ENCODE measurements at regions not wholly inside any gene's neighbourhood (a gene's known extent, or its start where the extent isn't known, plus 50 kb on each side); places are given as distances from the start of the nearest gene placed in this dataset.

DNA sequence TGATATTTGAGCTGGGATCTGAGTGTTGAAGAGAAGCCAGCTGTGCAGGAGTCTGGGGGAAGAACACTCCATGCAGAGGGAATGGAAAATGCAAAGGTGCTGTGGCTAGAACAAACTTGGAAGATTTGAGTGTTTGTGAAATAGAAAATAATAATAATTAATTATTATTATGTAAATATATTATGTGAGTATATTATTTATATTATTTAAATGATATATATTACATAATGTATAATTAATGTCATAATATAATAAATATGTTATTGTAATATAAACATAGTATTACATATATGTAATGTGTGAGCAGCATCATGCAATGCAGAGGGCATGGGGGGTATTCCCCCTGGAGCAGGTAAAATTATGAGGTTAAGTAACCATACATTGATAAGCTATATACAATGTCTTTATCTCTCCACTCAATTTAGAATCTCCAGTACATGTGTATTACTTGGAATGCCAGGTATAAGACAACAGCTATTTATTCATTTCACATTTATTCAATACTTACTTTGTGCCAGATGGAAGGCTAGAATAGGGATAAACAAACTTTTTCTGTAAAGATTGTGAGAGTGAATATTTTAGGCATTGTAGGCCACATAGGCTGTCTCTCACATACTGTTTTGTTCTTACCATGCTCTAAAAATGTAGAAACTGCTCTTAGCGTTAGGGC, 218.6 kb downstream of the MTHFS start:
- POLR2A ChIA-PET: no interaction called here
- no peaks in the 10 kb centered on the region for H3K36me3 ChIP-seq (replicated peaks in 1 of 2; ENCODE audit: control extremely low read depth in 1 of 2, control insufficient read depth in 1 of 2, extremely low read depth in 1 of 2, insufficient read depth in 2 of 2, low read length in 1 of 2)

DNA sequence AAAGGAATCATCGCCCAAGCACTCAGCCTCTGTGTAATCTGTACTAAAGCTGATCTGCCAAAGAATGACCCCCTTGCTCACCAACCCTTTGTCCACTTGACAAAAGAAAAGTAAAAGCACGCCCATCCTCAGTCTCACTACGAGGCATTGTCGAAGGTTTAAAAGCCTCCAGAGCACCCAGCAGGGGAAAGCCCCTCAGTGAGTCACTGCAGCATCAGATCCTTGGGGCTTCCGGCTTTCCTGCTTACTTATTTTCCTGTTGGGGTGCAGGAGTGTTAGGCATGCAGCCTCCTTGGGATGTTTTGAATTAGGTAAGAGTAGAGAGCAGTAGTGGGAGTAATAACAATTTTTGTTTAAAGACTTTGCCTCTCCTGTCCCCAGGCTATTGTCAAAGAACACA, 216.1 kb downstream of the MTHFS start:
- no peaks in the 10 kb centered on the region for H3K9me3 Mint-ChIP-seq (ENCODE audit: insufficient read depth)
- H4K20me1 ChIP-seq (ENCODE audit: control insufficient read depth, insufficient read depth, low read length, poor library complexity, severe bottlenecking): no peaks in the 10 kb centered on the region
- H3K9me3 ChIP-seq (ENCODE audit: control extremely low read depth in 1 of 3, control insufficient read depth in 2 of 3, insufficient read depth in 1 of 3, low read length in 2 of 3): no peaks in the 10 kb centered on the region
- CTCF ChIA-PET: no interaction called here
- H3K4me1 ChIP-seq (ENCODE audit: control insufficient read depth in 2 of 2, insufficient read depth in 2 of 2, low read length in 2 of 2): no peaks in the 10 kb centered on the region
- no peak overlapping the region for H3K27ac Mint-ChIP-seq
- H3K27me3 Mint-ChIP-seq: peaks cover 32% of the 10 kb centered on the region
- no peak overlapping the region for H3K9ac ChIP-seq (ENCODE audit: low read length)
- no peaks in the 10 kb centered on the region for H3K36me3 ChIP-seq (replicated peaks in 1 of 2; ENCODE audit: control extremely low read depth in 1 of 2, control insufficient read depth in 1 of 2, extremely low read depth in 1 of 2, insufficient read depth in 2 of 2, low read length in 1 of 2)
- H3K4me1 Mint-ChIP-seq: no peaks in the 10 kb centered on the region
- H3K79me2 ChIP-seq (ENCODE audit: control insufficient read depth, insufficient read depth, low read length): no peaks in the 10 kb centered on the region
- no peak for ATAC-seq (ENCODE audit: low read depth)
- intact Hi-C loops (cut with micrococcal nuclease): no loop called here
- 85% methylated on average over 4 of the region's 5 CpGs for WGBS (ENCODE audit: insufficient coverage)
- no peak overlapping the region for H3K27ac ChIP-seq (ENCODE audit: low read length in 2 of 2)
- no peak for DNase-seq
- H3K27me3 ChIP-seq (replicated peaks in 1 of 4; ENCODE audit: control extremely low read depth in 1 of 4, control insufficient read depth in 3 of 4, insufficient read depth in 4 of 4, low read length in 3 of 4): peaks cover 0 to 3% (median under 1%) of the 10 kb centered on the region in 4 experiments
- H3K4me3 Mint-ChIP-seq: no peak overlapping the region
- TF ChIP-seq EZH2 (IDR thresholded peaks at IDR 0.05; ENCODE audit: borderline replicate concordance, insufficient read depth, low read depth, low read length, poor library complexity, severe bottlenecking): no peak
- TF ChIP-seq, protein P1, sequence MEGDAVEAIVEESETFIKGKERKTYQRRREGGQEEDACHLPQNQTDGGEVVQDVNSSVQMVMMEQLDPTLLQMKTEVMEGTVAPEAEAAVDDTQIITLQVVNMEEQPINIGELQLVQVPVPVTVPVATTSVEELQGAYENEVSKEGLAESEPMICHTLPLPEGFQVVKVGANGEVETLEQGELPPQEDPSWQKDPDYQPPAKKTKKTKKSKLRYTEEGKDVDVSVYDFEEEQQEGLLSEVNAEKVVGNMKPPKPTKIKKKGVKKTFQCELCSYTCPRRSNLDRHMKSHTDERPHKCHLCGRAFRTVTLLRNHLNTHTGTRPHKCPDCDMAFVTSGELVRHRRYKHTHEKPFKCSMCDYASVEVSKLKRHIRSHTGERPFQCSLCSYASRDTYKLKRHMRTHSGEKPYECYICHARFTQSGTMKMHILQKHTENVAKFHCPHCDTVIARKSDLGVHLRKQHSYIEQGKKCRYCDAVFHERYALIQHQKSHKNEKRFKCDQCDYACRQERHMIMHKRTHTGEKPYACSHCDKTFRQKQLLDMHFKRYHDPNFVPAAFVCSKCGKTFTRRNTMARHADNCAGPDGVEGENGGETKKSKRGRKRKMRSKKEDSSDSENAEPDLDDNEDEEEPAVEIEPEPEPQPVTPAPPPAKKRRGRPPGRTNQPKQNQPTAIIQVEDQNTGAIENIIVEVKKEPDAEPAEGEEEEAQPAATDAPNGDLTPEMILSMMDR (IDR thresholded peaks at IDR 0.05): no peak
- no peak overlapping the region for H2AFZ ChIP-seq (ENCODE audit: insufficient read depth, low read depth, low read length, poor library complexity, severe bottlenecking)
- no peak overlapping the region for H3K4me3 ChIP-seq (ENCODE audit: control extremely low read depth in 1 of 5, extremely low read depth in 1 of 5, insufficient read depth in 1 of 5, low read depth in 2 of 5, low read length in 4 of 5)
- POLR2A ChIA-PET: no interaction called here
- no peak overlapping the region for H3K4me2 ChIP-seq (replicated peaks; ENCODE audit: low read depth, low read length, poor library complexity, severe bottlenecking)

More for the DNA sequence above, 218.6 kb downstream of the MTHFS start:
- no peak for ATAC-seq (ENCODE audit: low read depth)
- no peak overlapping the region for H3K27ac Mint-ChIP-seq
- Histone ChIP-seq H3K27me3 (replicated peaks in 1 of 4; ENCODE audit: control extremely low read depth in 1 of 4, control insufficient read depth in 3 of 4, insufficient read depth in 4 of 4, low read length in 3 of 4) (peaks cover 0 to 3% (median under 1%) of the 10 kb centered on the region in 4 experiments), H3K9ac (ENCODE audit: low read length) (no peak overlapping the region), H3K4me2 (replicated peaks; ENCODE audit: low read depth, low read length, poor library complexity, severe bottlenecking) (no peak overlapping the region), H3K27ac (ENCODE audit: low read length in 2 of 2) (no peak overlapping the region), H3K9me3 (ENCODE audit: control extremely low read depth in 1 of 3, control insufficient read depth in 2 of 3, insufficient read depth in 1 of 3, low read length in 2 of 3) (no peaks in the 10 kb centered on the region), H4K20me1 (ENCODE audit: control insufficient read depth, insufficient read depth, low read length, poor library complexity, severe bottlenecking) (no peaks in the 10 kb centered on the region), H3K4me1 (ENCODE audit: control insufficient read depth in 2 of 2, insufficient read depth in 2 of 2, low read length in 2 of 2) (no peaks in the 10 kb centered on the region), H3K4me3 (ENCODE audit: control extremely low read depth in 1 of 5, extremely low read depth in 1 of 5, insufficient read depth in 1 of 5, low read depth in 2 of 5, low read length in 4 of 5) (no peak overlapping the region), H3K79me2 (ENCODE audit: control insufficient read depth, insufficient read depth, low read length) (no peaks in the 10 kb centered on the region), H2AFZ (ENCODE audit: insufficient read depth, low read depth, low read length, poor library complexity, severe bottlenecking) (no peak overlapping the region)
- no peaks in the 10 kb centered on the region for H3K9me3 Mint-ChIP-seq (ENCODE audit: insufficient read depth)
- H3K4me3 Mint-ChIP-seq: no peak overlapping the region
- TF ChIP-seq, protein P1 (IDR thresholded peaks at IDR 0.05): no peak
- no peak for TF ChIP-seq EZH2 (IDR thresholded peaks at IDR 0.05; ENCODE audit: borderline replicate concordance, insufficient read depth, low read depth, low read length, poor library complexity, severe bottlenecking)
- DNase-seq: no peak
- peaks cover 35% of the 10 kb centered on the region for H3K27me3 Mint-ChIP-seq
- intact Hi-C loops (cut with micrococcal nuclease): no loop called here
- H3K4me1 Mint-ChIP-seq: peaks cover 5% of the 10 kb centered on the region
- no CpG with 5 or more reads among the region's 1 CpG for WGBS (ENCODE audit: insufficient coverage)
- CTCF ChIA-PET: no interaction called here

All from B cell (primary cell).